Right lobe of liver (tissue), 4 donors: ENCODE measurements at regions not wholly inside any gene's neighbourhood (a gene's known extent, or its start where the extent isn't known, plus 50 kb on each side); places are given as distances from the start of the nearest gene placed in this dataset.

Source experiments
- POLR2A ChIP-seq: fragments of 450-650 bp; IDR thresholded peaks from one replicate; pipeline ENCODE4 v1.6.1; 2017; ENCODE audit warnings: antibody characterized with exemption, mild to moderate bottlenecking
- TF ChIP-seq, protein P1 (sequence below), 4 donors: fragments of 200-600 bp in 3 of 4; fragments of 450-650 bp in 1 of 4; IDR thresholded peaks; one replicate each; pipeline versions ENCODE4 v1.5.1 to v1.8.0; 2016 to 2022; ENCODE audit warnings: antibody characterized with exemption in 4 of 4, mild to moderate bottlenecking in 2 of 4
- donor health status: DM: no; HTN: no; CAD: no.
- donor health status: DM: no; HTN: no; CAD: no.
- donor health status: DM: no; HTN: yes; CAD: no.

- TF ChIP-seq, protein P1, sequence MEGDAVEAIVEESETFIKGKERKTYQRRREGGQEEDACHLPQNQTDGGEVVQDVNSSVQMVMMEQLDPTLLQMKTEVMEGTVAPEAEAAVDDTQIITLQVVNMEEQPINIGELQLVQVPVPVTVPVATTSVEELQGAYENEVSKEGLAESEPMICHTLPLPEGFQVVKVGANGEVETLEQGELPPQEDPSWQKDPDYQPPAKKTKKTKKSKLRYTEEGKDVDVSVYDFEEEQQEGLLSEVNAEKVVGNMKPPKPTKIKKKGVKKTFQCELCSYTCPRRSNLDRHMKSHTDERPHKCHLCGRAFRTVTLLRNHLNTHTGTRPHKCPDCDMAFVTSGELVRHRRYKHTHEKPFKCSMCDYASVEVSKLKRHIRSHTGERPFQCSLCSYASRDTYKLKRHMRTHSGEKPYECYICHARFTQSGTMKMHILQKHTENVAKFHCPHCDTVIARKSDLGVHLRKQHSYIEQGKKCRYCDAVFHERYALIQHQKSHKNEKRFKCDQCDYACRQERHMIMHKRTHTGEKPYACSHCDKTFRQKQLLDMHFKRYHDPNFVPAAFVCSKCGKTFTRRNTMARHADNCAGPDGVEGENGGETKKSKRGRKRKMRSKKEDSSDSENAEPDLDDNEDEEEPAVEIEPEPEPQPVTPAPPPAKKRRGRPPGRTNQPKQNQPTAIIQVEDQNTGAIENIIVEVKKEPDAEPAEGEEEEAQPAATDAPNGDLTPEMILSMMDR (IDR thresholded peaks at IDR 0.05): no peak
- TF ChIP-seq POLR2A: no peak
Measured at GRCh38 chr12:77243345-77243744, 178.0 kb upstream of the E2F7 start.
